ENCODE measurements at regions not wholly inside any gene's neighbourhood (a gene's known extent, or its start where the extent isn't known, plus 50 kb on each side); places are given as distances from the start of the nearest gene placed in this dataset.

GRCh38 chr3:111244760-111245159 is 173.1 kb downstream of the NECTIN3 start:
- no peak for DNase-seq (ENCODE audit: low read depth in 2 of 2)

DNA sequence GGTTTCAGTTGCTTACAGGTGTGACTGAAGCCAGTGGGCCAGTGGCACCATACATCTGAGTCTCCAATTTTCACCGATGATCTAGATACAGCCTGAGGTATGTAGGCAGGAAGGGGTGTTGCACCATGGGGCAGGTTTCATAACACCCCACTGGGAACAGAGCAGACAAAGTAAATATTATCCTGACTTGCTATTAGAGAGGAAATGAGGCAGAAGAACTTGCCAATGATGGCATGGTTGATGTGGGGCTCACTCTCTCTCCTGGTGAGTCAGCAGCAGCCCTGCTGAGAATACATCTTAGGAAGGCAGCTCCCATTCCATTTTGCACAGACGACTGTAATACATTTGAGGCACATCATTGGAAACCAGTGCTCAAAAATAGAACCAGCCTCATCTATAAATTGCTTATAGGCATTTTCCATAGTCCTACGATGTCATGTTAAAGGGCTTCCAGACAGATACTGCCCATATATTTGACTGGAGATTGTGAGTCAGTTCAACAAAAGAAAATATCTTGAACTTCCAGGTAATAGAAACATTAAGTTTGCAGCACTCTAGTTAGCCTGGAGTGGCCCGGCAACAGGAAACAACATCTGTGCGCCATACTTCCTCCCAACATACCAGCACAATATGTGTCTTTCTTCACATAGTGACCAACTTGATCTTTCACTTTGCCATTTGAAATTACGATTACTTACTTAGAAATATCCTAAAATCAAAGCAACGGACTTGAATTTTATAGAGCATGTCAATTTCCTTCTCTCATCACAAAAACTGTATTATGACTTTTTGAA is 175.5 kb downstream of the NECTIN3 start:
- no peak for DNase-seq (ENCODE audit: low read depth in 2 of 2)

DNA sequence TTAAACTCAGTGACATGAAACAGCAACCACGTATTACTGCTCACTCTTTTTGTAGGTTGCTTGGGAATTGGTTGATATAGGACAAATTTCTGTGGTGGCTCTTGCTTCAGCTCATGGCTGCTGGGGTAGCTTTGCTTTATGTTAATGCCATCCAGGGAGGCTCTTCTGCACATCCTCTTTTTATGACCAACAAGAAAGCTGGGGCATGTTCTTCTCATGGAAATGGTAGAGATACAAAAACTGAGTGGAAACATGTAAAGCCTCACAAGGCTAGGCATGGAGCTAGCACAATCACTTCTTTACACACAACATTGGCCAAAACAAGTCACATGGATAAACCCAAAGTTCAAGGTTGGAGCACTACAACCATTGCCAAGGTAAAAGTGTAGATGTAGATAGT is 176.8 kb downstream of the NECTIN3 start:
- no peak for DNase-seq (ENCODE audit: low read depth in 2 of 2)

DNA sequence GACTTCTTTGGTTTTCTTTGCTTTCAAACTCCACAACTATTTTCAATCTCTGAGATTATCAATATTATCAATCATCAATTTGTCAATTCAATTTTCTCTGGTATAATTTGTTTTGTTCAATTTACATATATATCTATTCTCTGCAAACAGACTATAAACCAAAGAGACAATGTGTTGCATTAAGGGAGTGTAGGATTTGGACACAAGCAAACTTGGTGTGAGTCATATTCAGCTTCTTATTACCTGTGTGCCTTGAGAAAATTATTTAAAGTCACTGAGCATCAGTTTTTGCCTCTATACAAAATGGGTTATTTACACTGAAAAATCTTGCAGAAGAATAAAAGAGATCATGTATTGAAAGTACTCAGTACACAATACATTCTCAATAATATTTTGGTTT is 177.8 kb downstream of the NECTIN3 start:
- no peak for DNase-seq (ENCODE audit: low read depth in 2 of 2)

GRCh38 chr3:111252779-111253178 is 181.2 kb downstream of the NECTIN3 start:
- DNase-seq (ENCODE audit: low read depth in 2 of 2) = no peak

- DNase-seq (ENCODE audit: low read depth in 2 of 2) = no peak
These were observed 182.1 kb downstream of the NECTIN3 start for GRCh38 chr3:111253733-111254132.

- DNase-seq (ENCODE audit: low read depth in 2 of 2) = no peak
These were observed 189.3 kb downstream of the NECTIN3 start for GRCh38 chr3:111260878-111261277.

GRCh38 chr3:111269777-111270176 is 198.2 kb downstream of the NECTIN3 start:
- DNase-seq (ENCODE audit: low read depth in 2 of 2) = no peak

DNA sequence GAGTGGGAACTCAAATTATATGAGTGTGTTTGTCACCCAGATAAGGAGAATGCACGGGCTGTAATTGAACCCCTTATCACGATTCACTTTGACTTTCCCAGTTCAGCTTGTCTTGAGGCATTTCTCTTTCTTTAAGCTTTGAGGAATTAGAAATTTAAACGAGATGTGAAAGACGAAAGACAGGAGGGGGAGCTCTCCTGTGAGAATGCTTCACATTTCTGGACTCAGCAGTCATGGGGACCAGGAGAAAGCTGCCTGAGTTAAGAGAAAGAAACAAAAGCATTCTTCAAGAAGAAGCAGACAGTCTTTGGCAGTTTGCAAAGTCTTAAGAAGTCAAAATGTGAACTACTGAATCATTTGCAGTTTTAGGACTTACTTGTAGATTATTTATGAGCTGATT is 205.6 kb downstream of the NECTIN3 start:
- DNase-seq (ENCODE audit: low read depth in 2 of 2) = no peak

- no peak for DNase-seq (ENCODE audit: low read depth in 2 of 2)
These were observed 207.3 kb downstream of the NECTIN3 start for GRCh38 chr3:111278959-111279358.

- no peak for DNase-seq (ENCODE audit: low read depth in 2 of 2)
These were observed 210.4 kb downstream of the NECTIN3 start for GRCh38 chr3:111282024-111282423.

- DNase-seq (ENCODE audit: low read depth in 2 of 2) = no peak
These were observed 211.5 kb downstream of the NECTIN3 start for GRCh38 chr3:111283165-111283564.

DNA sequence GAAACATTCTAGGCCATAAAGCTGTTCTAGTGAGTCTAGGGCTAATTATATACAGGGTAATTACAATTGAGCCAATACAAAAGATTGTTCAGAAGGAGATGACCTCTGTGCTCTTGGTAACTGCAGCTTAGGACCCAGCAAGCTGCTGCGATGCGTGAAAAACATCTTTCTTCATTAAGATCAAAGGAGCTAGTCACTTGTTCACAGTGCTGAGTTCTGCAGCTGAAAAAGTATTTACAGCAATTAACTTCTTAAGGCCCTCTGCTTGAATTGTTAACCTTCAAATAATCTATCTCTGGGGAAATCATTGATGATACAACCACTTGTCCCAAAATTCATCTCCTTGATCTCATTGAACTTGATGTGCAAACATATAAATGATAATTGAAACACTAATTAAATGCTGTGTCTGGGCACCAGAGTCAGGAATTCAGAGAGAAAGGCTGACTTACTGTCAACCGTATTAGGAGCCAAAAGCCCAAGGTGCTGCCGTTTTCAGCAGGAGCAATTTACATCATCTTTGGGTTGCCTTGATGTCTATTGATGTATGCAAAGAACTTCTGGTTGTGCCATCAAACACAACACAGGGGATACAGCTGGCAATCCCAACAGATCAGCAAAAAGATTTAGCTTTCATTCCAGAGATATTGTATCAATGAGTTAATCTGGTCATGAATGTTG is 213.0 kb downstream of the NECTIN3 start:
- DNase-seq (ENCODE audit: low read depth in 2 of 2) = no peak

DNA sequence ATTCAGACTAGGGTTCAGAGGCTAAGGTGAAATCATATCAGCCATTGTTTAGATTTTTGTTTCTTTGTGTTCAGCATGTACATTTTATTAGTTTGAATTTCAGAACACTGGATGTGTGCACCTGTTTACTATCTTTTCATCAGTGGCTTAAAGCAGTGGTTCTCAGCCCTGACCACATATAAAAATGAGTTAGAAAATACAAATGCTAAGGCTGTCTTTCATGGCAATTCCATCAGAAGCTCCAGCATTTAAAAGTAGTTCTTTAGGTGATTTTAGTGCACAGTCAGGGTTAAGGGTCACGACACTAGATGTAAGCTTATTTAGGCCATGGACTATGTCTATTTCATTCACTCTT is 213.5 kb downstream of the NECTIN3 start:
- DNase-seq (ENCODE audit: low read depth in 2 of 2) = no peak

GRCh38 chr3:111285694-111286093 is 214.1 kb downstream of the NECTIN3 start:
- DNase-seq (ENCODE audit: low read depth in 2 of 2) = no peak

GRCh38 chr3:111286746-111287145 is 215.1 kb downstream of the NECTIN3 start:
- DNase-seq (ENCODE audit: low read depth in 2 of 2) = no peak

DNA sequence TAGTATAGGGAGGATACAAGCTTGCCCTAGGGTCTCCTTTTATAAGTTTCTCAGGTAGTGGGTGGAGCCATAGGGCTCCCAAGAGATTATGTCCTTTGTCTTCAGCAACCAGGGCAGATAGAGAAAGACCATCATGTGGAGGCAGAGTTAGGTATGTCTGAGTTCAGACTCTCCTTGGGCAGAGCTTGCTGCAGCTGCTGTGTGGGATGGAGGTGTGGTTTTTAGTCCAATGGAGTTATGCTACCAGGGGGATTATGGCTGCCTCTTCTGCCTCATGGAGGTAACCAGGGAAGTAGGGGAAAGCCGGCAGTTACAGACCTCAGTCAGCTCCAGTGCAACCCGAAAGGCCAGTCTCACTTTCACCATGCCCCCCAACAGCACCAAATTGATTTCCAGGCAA is 220.5 kb downstream of the NECTIN3 start:
- no peak for DNase-seq (ENCODE audit: low read depth in 2 of 2)

GRCh38 chr3:111299192-111299615 is 227.6 kb downstream of the NECTIN3 start:
- no peak for DNase-seq (ENCODE audit: low read depth in 2 of 2)

DNA sequence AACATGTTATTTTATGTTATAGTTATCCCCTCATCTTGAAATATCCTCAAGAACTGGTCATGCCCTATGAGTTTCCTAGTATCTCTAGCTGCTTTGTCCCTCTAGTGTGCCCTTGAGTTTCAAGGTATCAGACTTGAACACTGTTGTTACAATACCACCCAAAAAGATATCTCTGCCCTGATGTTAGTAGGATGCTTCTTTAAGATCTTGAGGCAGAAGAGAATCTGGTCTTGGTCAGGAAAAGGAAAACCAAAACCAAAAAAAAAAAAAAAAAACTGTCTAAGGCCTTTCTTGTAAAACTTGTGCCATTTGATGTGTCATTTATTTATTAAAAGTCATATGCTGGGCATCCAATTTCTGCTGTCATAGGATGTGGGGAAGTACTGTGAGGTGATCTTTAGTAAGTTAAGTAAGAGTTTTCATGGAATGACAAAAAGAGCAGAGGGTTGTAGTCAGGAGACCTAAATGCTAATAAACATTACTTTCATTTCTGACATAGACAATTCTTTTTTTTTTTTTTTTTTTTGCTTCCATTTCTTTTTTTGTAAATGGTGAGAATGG is 229.7 kb downstream of the NECTIN3 start:
- no peak for DNase-seq (ENCODE audit: low read depth in 2 of 2)

DNA sequence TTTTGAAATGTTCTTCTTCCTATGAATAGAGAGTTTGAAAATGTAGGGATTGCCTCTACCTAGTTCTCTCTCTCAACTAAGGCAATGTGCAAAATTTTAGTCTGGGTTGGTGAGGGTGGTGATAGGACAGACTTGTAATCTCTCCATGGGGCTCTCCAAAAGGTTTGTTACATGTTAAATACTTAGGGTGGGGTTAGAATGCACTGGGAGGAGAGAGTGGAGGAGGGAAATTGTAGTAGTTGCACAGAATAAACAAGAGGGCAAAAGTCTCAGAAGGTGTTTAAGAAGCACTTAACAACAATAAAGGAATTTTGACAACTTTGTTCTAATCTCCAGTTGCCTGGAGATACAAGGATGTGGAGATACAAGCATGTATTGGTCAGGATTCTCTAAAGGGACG is 230.4 kb downstream of the NECTIN3 start:
- no peak for DNase-seq (ENCODE audit: low read depth in 2 of 2)

GRCh38 chr3:111303760-111304159 is 232.1 kb downstream of the NECTIN3 start:
- no peak for DNase-seq (ENCODE audit: low read depth in 2 of 2)

GRCh38 chr3:111307676-111308075 is 234.3 kb upstream of the CD96 start:
- no peak for DNase-seq (ENCODE audit: low read depth in 2 of 2)

- DNase-seq (ENCODE audit: low read depth in 2 of 2) = no peak
These were observed 230.9 kb upstream of the CD96 start for GRCh38 chr3:111311126-111311525.
